Liver (tissue), 8 donors: ENCODE measurements at regions not wholly inside any gene's neighbourhood (a gene's known extent, or its start where the extent isn't known, plus 50 kb on each side); places are given as distances from the start of the nearest gene placed in this dataset.

Experiments used
- DNase-seq: peaks from one replicate; pipeline ENCODE4 v3.0.0-alpha.2; 2017; ENCODE audit warnings: low spot score
- H3K27ac ChIP-seq, 2 donors: one replicate each; pipeline ENCODE4 v1.7.0; 2013; ENCODE audit warnings: inconsistent platforms in 2 of 2, low read length in 2 of 2, control low read depth in 1 of 2, low read depth in 1 of 2, mild to moderate bottlenecking in 1 of 2
- H3K27me3 ChIP-seq, 4 donors: one replicate each; pipeline versions ENCODE4 v1.6.1 to v1.7.0; 2013; ENCODE audit warnings: low read length in 3 of 4, inconsistent platforms in 1 of 4, mild to moderate bottlenecking in 1 of 4, moderate library complexity in 1 of 4; ENCODE audit not compliant: control insufficient read depth in 4 of 4, insufficient read depth in 4 of 4
- H3K36me3 ChIP-seq, 4 donors: one replicate each; pipeline versions ENCODE4 v1.6.1 to v1.7.0; 2013; ENCODE audit warnings: low read length in 3 of 4, mild to moderate bottlenecking in 3 of 4, low read depth in 1 of 4, moderate library complexity in 1 of 4; ENCODE audit not compliant: control insufficient read depth in 4 of 4, insufficient read depth in 3 of 4
- H3K4me1 ChIP-seq, 4 donors: one replicate each; pipeline versions ENCODE4 v1.6.1 to v1.7.0; 2013; ENCODE audit warnings: low read length in 3 of 4, mild to moderate bottlenecking in 3 of 4, moderate library complexity in 1 of 4; ENCODE audit not compliant: control insufficient read depth in 4 of 4, insufficient read depth in 4 of 4
- H3K4me3 ChIP-seq, 3 donors: one replicate each; pipeline versions ENCODE4 v1.6.1 to v1.7.0; 2013; ENCODE audit warnings: low read length in 3 of 3, control low read depth in 1 of 3, low read depth in 1 of 3, mild to moderate bottlenecking in 1 of 3
- H3K9ac ChIP-seq, 2 donors: one replicate each; pipeline ENCODE4 v1.7.0; 2013; ENCODE audit warnings: low read length in 2 of 2, mild to moderate bottlenecking in 2 of 2, moderate library complexity in 2 of 2, control low read depth in 1 of 2, low read depth in 1 of 2
- H3K9me3 ChIP-seq, 4 donors: one replicate each; pipeline versions ENCODE4 v1.6.1 to v1.7.0; 2013; ENCODE audit warnings: low read length in 3 of 4; ENCODE audit not compliant: control insufficient read depth in 4 of 4
- EGR1 ChIP-seq, 2 donors: IDR thresholded peaks; 2 replicates each; pipeline ENCODE4 v1.6.1; 2016 to 2018; ENCODE audit warnings: antibody characterized with exemption in 2 of 2, low read depth in 2 of 2
- FOXA1 ChIP-seq: IDR thresholded peaks from 2 replicates; pipeline ENCODE4 v1.6.1; 2016; ENCODE audit warnings: antibody characterized with exemption
- FOXA2 ChIP-seq: IDR thresholded peaks from 2 replicates; pipeline ENCODE4 v1.6.1; 2016; ENCODE audit warnings: antibody characterized with exemption
- HNF4A ChIP-seq, 2 donors: conservative IDR thresholded peaks; 2 replicates each; pipeline ENCODE4 v1.6.1; 2016; ENCODE audit warnings: antibody characterized with exemption in 2 of 2, mild to moderate bottlenecking in 2 of 2
- HNF4G ChIP-seq: IDR thresholded peaks from 2 replicates; pipeline ENCODE4 v1.6.1; 2016; ENCODE audit warnings: antibody characterized with exemption
- JUND ChIP-seq, 2 donors: IDR thresholded peaks; 2 replicates each; pipeline ENCODE4 v1.6.1; 2016; ENCODE audit warnings: antibody characterized with exemption in 2 of 2
- MAX ChIP-seq: IDR thresholded peaks from 2 replicates; pipeline ENCODE4 v1.6.1; 2016; ENCODE audit warnings: antibody characterized with exemption
- RAD21 ChIP-seq, 2 donors: IDR thresholded peaks; 2 replicates each; pipeline ENCODE4 v1.6.1; 2016; ENCODE audit warnings: antibody characterized with exemption in 2 of 2, mild to moderate bottlenecking in 2 of 2
- RXRA ChIP-seq, 2 donors: IDR thresholded peaks; 2 replicates each; pipeline ENCODE4 v1.6.1; 2017 to 2018; ENCODE audit warnings: antibody characterized with exemption in 2 of 2, mild to moderate bottlenecking in 1 of 2
- SP1 ChIP-seq: IDR thresholded peaks from 2 replicates; pipeline ENCODE4 v1.6.1; 2018; ENCODE audit warnings: antibody characterized with exemption, mild to moderate bottlenecking
- TAF1 ChIP-seq: conservative IDR thresholded peaks from 2 replicates; pipeline ENCODE4 v1.6.1; 2016; ENCODE audit warnings: antibody characterized with exemption, mild to moderate bottlenecking
- YY1 ChIP-seq: IDR thresholded peaks from 2 replicates; pipeline ENCODE4 v1.6.1; 2016; ENCODE audit warnings: antibody characterized with exemption, mild to moderate bottlenecking
- ZBTB33 ChIP-seq: IDR thresholded peaks from 2 replicates; pipeline ENCODE4 v1.6.1; 2016; ENCODE audit warnings: antibody characterized with exemption
- WGBS: extraction: QIAGEN DNeasy Blood & Tissue Kit; methylation state at CpG from one replicate; pipeline ENCODE4 v1.1.7; 2013; 5-methylcytosine and 5-hydroxymethylcytosine counted together
- TF ChIP-seq, protein P1 (sequence below): IDR thresholded peaks from 2 replicates; pipeline ENCODE4 v1.6.1; 2016; ENCODE audit warnings: antibody characterized with exemption
- TF ChIP-seq, protein P2 (sequence below): IDR thresholded peaks from 2 replicates; pipeline ENCODE4 v1.6.1; 2016; ENCODE audit warnings: antibody characterized with exemption, mild to moderate bottlenecking
- TF ChIP-seq, protein P3 (sequence below): fragments of 150-350 bp; IDR thresholded peaks from 2 replicates; pipeline ENCODE4 v1.5.1; 2017; ENCODE audit warnings: improper control_type of control experiment, low read depth, low read length; ENCODE audit not compliant: missing input control
- donor health status: healthy.
- donor health status: healthy.
- donor health status: healthy.
- donor health status: healthy.
- donor health status: healthy.

- Histone ChIP-seq H3K27me3 (no peaks in the 10 kb centered on the region), H3K9me3 (no peaks in the 10 kb centered on the region), H3K4me1 (no peaks in the 10 kb centered on the region), H3K36me3 (no peaks in the 10 kb centered on the region), H3K27ac (no peak overlapping the region), H3K4me3 (no peak overlapping the region), H3K9ac (no peak overlapping the region)
- no peak for DNase-seq
- 90% methylated on average over 15 of the region's 15 CpGs for WGBS
- TF ChIP-seq MAX (no peak), JUND (IDR thresholded peaks at IDR 0.05) (no peak), YY1 (no peak)
- TF ChIP-seq, protein P1, sequence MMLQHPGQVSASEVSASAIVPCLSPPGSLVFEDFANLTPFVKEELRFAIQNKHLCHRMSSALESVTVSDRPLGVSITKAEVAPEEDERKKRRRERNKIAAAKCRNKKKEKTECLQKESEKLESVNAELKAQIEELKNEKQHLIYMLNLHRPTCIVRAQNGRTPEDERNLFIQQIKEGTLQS: no peak
- TF ChIP-seq, protein P2, sequence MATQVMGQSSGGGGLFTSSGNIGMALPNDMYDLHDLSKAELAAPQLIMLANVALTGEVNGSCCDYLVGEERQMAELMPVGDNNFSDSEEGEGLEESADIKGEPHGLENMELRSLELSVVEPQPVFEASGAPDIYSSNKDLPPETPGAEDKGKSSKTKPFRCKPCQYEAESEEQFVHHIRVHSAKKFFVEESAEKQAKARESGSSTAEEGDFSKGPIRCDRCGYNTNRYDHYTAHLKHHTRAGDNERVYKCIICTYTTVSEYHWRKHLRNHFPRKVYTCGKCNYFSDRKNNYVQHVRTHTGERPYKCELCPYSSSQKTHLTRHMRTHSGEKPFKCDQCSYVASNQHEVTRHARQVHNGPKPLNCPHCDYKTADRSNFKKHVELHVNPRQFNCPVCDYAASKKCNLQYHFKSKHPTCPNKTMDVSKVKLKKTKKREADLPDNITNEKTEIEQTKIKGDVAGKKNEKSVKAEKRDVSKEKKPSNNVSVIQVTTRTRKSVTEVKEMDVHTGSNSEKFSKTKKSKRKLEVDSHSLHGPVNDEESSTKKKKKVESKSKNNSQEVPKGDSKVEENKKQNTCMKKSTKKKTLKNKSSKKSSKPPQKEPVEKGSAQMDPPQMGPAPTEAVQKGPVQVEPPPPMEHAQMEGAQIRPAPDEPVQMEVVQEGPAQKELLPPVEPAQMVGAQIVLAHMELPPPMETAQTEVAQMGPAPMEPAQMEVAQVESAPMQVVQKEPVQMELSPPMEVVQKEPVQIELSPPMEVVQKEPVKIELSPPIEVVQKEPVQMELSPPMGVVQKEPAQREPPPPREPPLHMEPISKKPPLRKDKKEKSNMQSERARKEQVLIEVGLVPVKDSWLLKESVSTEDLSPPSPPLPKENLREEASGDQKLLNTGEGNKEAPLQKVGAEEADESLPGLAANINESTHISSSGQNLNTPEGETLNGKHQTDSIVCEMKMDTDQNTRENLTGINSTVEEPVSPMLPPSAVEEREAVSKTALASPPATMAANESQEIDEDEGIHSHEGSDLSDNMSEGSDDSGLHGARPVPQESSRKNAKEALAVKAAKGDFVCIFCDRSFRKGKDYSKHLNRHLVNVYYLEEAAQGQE: no peak
These were observed 263.6 kb downstream of the SKIDA1 start for GRCh38 chr10:21261842-21262294.

DNA sequence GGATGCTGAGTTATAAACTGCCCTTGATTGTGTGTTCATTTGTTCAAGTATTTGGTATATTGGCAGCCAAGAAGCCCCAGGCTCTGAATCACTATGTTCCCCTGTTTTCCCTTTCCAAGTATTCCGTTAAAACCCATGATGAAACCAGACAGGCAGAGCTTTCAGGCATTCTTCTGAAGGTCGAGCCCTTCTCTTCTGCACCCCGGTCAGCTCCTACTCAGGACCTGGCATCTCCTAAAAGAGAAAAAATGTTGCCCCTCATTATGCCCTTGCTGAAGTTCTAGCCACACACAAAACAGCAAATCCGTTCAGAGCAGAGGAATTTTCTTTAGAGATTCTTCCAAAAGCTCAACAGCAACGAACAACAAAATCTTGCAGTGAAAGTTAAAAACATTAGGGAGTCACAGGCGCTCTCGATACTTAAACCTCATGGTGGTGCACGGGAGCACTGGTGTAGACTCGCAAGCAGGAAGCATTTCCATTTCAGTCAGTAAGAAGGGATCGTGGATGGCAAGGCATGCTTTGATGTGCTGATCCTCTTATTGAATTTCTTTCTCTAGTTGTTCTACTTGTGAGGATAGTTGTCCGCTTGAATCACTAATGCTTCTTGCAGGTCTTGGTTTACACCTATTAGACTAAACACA lies 264.9 kb downstream of the SKIDA1 start:
- Histone ChIP-seq H3K9ac (no peak overlapping the region), H3K9me3 (no peaks in the 10 kb centered on the region), H3K4me3 (no peak overlapping the region), H3K27me3 (no peaks in the 10 kb centered on the region), H3K4me1 (no peaks in the 10 kb centered on the region), H3K27ac (no peak overlapping the region), H3K36me3 (no peaks in the 10 kb centered on the region)
- WGBS: 73% methylated on average over 11 of the region's 11 CpGs
- DNase-seq: no peak
- no peak for TF ChIP-seq HNF4G
- TF ChIP-seq FOXA1: no peak
- no peak for TF ChIP-seq SP1
- TF ChIP-seq, protein P1: no peak
- TF ChIP-seq RXRA (IDR thresholded peaks at IDR 0.05): no peak
- no peak for TF ChIP-seq TAF1
- TF ChIP-seq EGR1 (IDR thresholded peaks at IDR 0.05; ENCODE audit: low read depth in 2 of 2): no peak
- no peak for TF ChIP-seq RAD21 (IDR thresholded peaks at IDR 0.05)
- no peak for TF ChIP-seq ZBTB33
- TF ChIP-seq HNF4A (conservative IDR thresholded peaks at IDR 0.05): no peak
- TF ChIP-seq, protein P2: no peak
- TF ChIP-seq JUND (IDR thresholded peaks at IDR 0.05): no peak
- TF ChIP-seq, protein P3, sequence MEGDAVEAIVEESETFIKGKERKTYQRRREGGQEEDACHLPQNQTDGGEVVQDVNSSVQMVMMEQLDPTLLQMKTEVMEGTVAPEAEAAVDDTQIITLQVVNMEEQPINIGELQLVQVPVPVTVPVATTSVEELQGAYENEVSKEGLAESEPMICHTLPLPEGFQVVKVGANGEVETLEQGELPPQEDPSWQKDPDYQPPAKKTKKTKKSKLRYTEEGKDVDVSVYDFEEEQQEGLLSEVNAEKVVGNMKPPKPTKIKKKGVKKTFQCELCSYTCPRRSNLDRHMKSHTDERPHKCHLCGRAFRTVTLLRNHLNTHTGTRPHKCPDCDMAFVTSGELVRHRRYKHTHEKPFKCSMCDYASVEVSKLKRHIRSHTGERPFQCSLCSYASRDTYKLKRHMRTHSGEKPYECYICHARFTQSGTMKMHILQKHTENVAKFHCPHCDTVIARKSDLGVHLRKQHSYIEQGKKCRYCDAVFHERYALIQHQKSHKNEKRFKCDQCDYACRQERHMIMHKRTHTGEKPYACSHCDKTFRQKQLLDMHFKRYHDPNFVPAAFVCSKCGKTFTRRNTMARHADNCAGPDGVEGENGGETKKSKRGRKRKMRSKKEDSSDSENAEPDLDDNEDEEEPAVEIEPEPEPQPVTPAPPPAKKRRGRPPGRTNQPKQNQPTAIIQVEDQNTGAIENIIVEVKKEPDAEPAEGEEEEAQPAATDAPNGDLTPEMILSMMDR: no peak
- TF ChIP-seq FOXA2: no peak
